Transverse colon (tissue), 4 donors: ENCODE measurements at regions not wholly inside any gene's neighbourhood (a gene's known extent, or its start where the extent isn't known, plus 50 kb on each side); places are given as distances from the start of the nearest gene placed in this dataset.

Source experiments
- DNase-seq: peaks from one replicate; pipeline ENCODE4 v3.0.0-alpha.2; 2019
- H3K27ac ChIP-seq, 4 donors: fragments of 200-600 bp; sonication (generic); 2 replicates each; pipeline ENCODE4 v1.5.1; 2016 to 2018; ENCODE audit warnings: inconsistent platforms in 4 of 4
- H3K27me3 ChIP-seq: fragments of 200-600 bp; sonication (generic); 2 replicates; pipeline ENCODE4 v1.5.1; 2017; ENCODE audit warnings: inconsistent platforms
- H3K36me3 ChIP-seq, 4 donors: fragments of 200-600 bp; sonication (generic); 2 replicates each; pipeline ENCODE4 v1.5.1; 2017 to 2019; ENCODE audit warnings: inconsistent platforms in 4 of 4
- H3K4me1 ChIP-seq, 4 donors: fragments of 200-600 bp; sonication (generic); 2 replicates each; pipeline ENCODE4 v1.5.1; 2017 to 2020; ENCODE audit warnings: inconsistent platforms in 4 of 4
- H3K4me3 ChIP-seq, 4 donors: fragments of 200-600 bp; sonication (generic); 1 replicate in 1 of 4; 2 replicates in 3 of 4; pipeline versions ENCODE4 v1.5.1 to v1.6.1; 2017 to 2019; ENCODE audit warnings: inconsistent platforms in 4 of 4
- H3K9me3 ChIP-seq, 2 donors: fragments of 200-600 bp; sonication (generic); 2 replicates each; pipeline ENCODE4 v1.5.1; 2017 to 2019; ENCODE audit warnings: inconsistent platforms in 2 of 2
- EP300 ChIP-seq: sonication (generic); formaldehyde crosslinking; IDR thresholded peaks from one replicate; pipeline ENCODE4 v1.6.1; 2017; ENCODE audit warnings: antibody characterized with exemption, low read depth
- POLR2A ChIP-seq: fragments of 450-650 bp; IDR thresholded peaks from one replicate; pipeline ENCODE4 v1.6.1; 2016; ENCODE audit warnings: antibody characterized with exemption, mild to moderate bottlenecking, moderate library complexity
- POLR2AphosphoS5 ChIP-seq, 3 donors: sonication (generic); formaldehyde crosslinking; IDR thresholded peaks; one replicate each; pipeline ENCODE4 v1.6.1; 2016; ENCODE audit warnings: antibody characterized with exemption in 3 of 3
- WGBS, 2 donors: methylation state at CpG; one replicate each; pipeline ENCODE4 v1.1.5; 2018; ENCODE audit warnings: low coverage in 1 of 2; 5-methylcytosine and 5-hydroxymethylcytosine counted together
- in situ Hi-C, 4 donors: fragments of 200-750 bp; cut with MboI; loops; one replicate each; pipeline versions ENCODE4 v1.15.0 to v1.15.1; 2017; ENCODE audit warnings: low sequenced_read_pairs in 3 of 4, low pct_ligation_motif_present in 1 of 4, low pct_unique_long_range_greater_than_20kb in 1 of 4
- intact Hi-C: fragments of 100-400 bp; cut with DNase I; formaldehyde crosslinking; loops from one replicate; pipeline ENCODE4 v1.15.1; 2023; ENCODE audit warnings: low total_unique reads
- TF ChIP-seq, protein P1 (sequence below), 5 experiments: fragments of 200-600 bp in 3 of 5; fragments of 450-650 bp in 2 of 5; sonication (generic) in 3 of 5; IDR thresholded peaks; 1 replicate in 2 of 5; 2 replicates in 3 of 5; pipeline ENCODE4 v1.5.1; 2016 to 2017; ENCODE audit warnings: antibody characterized with exemption in 5 of 5, inconsistent platforms in 3 of 5, mild to moderate bottlenecking in 2 of 5, moderate library complexity in 1 of 5

DNA sequence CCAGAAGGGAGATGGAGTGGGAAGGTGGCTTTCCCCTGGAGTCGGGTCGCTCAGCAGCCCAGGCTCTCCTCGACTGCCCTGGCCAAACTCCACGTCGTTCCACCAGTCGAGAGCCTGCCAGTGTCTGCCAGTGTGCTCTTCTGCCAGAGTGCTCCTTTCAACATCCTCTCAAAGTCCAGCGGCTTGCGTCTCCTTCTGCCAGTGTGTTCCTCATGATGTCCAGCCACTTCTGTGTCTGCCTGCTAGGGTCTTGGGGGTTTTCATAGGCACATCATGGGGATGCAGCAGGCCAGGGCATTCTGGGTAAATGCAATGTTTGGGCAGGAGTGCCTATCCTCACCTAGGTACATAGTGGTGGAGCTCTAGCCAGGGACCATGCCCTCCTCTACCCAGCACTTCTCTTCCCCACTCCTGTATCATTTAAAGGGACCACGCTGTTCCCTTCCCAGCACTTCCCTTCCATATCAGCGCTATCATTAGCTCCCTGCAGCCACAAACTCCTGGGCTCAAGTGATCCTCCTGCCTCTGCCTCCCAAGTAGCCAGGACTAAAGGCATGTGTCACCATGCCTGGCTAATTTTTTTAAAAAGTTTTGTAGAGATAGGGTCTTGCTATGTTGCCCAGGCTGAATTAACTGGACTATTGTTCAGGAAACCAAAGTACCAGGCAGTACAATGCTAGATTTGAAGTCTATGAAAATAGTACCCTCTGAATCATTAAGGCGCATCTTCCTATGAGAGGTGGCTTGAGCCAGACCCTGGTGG, 62.9 kb upstream of the CLDN5 start:
- H3K4me1 ChIP-seq: no peaks in the 10 kb centered on the region
- no peaks in the 10 kb centered on the region for H3K27me3 ChIP-seq
- H3K4me3 ChIP-seq: no peak overlapping the region
- H3K9me3 ChIP-seq: no peaks in the 10 kb centered on the region
- whole genome bisulfite sequencing, 2 donors: 79 to 89% methylated on average over 4 to 11 of the region's 11 CpGs
- DNase-seq: no peak
- no peak overlapping the region for H3K27ac ChIP-seq
- intact Hi-C loops: no loop called here
- no peaks in the 10 kb centered on the region for H3K36me3 ChIP-seq
- TF ChIP-seq POLR2AphosphoS5 (IDR thresholded peaks at IDR 0.05) (no peak), EP300 (no peak), POLR2A (no peak)
- TF ChIP-seq, protein P1, sequence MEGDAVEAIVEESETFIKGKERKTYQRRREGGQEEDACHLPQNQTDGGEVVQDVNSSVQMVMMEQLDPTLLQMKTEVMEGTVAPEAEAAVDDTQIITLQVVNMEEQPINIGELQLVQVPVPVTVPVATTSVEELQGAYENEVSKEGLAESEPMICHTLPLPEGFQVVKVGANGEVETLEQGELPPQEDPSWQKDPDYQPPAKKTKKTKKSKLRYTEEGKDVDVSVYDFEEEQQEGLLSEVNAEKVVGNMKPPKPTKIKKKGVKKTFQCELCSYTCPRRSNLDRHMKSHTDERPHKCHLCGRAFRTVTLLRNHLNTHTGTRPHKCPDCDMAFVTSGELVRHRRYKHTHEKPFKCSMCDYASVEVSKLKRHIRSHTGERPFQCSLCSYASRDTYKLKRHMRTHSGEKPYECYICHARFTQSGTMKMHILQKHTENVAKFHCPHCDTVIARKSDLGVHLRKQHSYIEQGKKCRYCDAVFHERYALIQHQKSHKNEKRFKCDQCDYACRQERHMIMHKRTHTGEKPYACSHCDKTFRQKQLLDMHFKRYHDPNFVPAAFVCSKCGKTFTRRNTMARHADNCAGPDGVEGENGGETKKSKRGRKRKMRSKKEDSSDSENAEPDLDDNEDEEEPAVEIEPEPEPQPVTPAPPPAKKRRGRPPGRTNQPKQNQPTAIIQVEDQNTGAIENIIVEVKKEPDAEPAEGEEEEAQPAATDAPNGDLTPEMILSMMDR (IDR thresholded peaks at IDR 0.05): no peak
- in situ Hi-C loops: no loop called here

DNA sequence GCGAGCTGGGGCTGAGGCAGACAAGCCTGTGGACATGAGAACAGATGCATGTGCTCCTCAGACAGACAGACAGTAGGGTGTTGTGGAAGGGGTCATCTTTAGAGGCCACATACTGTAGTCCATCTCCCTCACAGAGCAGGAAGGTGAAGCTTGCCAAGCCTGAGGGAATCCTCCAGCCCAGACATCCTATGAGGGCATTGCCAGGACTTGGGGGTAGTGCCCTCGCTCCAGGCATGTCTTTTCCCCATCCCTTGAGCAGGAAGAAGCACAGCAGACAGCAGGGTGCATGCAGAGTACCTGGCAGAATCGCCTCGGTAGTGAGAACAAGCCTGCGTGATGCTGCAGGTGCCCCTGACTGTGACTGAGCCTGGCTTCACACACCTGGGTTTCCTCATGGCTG, 66.5 kb upstream of the CLDN5 start:
- H3K27me3 ChIP-seq: no peaks in the 10 kb centered on the region
- WGBS, 2 donors: 77% methylated on average over 5 of the region's 5 CpGs; no CpG with 5 or more reads in 1 of the 2 donors
- TF ChIP-seq POLR2AphosphoS5 (IDR thresholded peaks at IDR 0.05) (no peak), POLR2A (no peak), EP300 (no peak)
- TF ChIP-seq, protein P1 (IDR thresholded peaks at IDR 0.05): no peak
- intact Hi-C loops: no loop called here
- H3K36me3 ChIP-seq: no peaks in the 10 kb centered on the region
- no peak overlapping the region for H3K4me3 ChIP-seq
- no peak for DNase-seq
- in situ Hi-C loops: no loop called here
- no peaks in the 10 kb centered on the region for H3K9me3 ChIP-seq
- no peak overlapping the region for H3K27ac ChIP-seq
- no peaks in the 10 kb centered on the region for H3K4me1 ChIP-seq

DNA sequence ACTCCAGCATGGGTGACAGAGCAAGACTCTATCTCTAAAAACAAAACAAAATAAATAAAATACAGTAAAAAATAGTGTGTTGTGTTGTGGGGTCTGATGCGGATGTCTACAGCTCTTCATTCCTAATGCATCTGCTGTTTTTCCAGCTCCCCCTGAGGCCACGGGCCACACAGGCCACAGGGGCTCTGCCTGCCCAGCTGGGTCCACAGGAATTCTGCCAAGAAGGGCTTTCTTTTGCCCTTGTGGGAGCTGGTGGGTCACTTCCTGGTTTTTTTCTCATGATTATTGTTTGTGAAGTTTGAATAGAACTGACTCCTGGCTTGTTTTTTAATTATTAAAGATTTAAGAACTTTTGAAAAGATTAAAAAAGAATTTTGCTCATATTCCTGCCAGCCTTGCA, 67.4 kb upstream of the CLDN5 start:
- no peaks in the 10 kb centered on the region for H3K36me3 ChIP-seq
- no peaks in the 10 kb centered on the region for H3K27me3 ChIP-seq
- TF ChIP-seq, protein P1 (IDR thresholded peaks at IDR 0.05): no peak
- TF ChIP-seq EP300: no peak
- intact Hi-C loops: no loop called here
- H3K27ac ChIP-seq: no peak overlapping the region
- no peak for DNase-seq
- H3K9me3 ChIP-seq: no peaks in the 10 kb centered on the region
- no peak overlapping the region for H3K4me3 ChIP-seq
- no peaks in the 10 kb centered on the region for H3K4me1 ChIP-seq
- 58 to 64% methylated on average over 2 of the region's 2 CpGs for WGBS, 2 donors
- in situ Hi-C loops: no loop called here

DNA sequence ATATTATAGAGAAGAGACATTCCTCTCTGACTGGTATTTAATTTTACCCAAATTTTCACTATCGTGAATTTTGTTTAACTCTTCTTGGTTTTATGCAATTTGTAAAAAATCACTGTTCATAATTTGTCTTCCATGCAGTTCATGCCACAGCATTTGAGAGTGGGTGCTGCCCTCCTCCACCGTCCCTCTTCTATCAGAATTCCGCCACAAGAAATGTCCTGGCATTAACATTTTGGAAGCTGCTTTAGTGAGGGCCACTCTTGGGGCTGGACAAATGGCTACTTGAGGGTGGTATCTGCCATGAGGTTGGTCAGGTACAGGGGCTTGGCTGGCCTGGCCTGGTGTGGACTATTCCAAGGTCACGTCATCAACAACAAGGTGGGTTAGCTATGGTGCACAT, 68.3 kb upstream of the CLDN5 start:
- Histone ChIP-seq H3K27me3 (no peaks in the 10 kb centered on the region), H3K4me3 (no peak overlapping the region), H3K4me1 (no peaks in the 10 kb centered on the region), H3K36me3 (no peaks in the 10 kb centered on the region), H3K9me3 (no peaks in the 10 kb centered on the region), H3K27ac (no peak overlapping the region)
- intact Hi-C loops (no loop called here), in situ Hi-C loops (no loop called here)
- 50 to 98% methylated on average over 1 to 4 of the region's 4 CpGs for WGBS, 2 donors
- TF ChIP-seq EP300 (no peak), POLR2A (no peak), POLR2AphosphoS5 (IDR thresholded peaks at IDR 0.05) (no peak)
- TF ChIP-seq, protein P1 (IDR thresholded peaks at IDR 0.05): no peak
- no peak for DNase-seq
